GM21360 (cell line): ENCODE measurements at regions not wholly inside any gene's neighbourhood (a gene's known extent, or its start where the extent isn't known, plus 50 kb on each side); places are given as distances from the start of the nearest gene placed in this dataset.

ENCODE experiments used
- ATAC-seq: cut with Tn5 transposase; IDR thresholded peaks from one replicate; pipeline ENCODE4 v1.9.1; 2021; ENCODE audit warnings: mild to moderate bottlenecking, moderate library complexity; ENCODE audit not compliant: unreplicated experiment

DNA sequence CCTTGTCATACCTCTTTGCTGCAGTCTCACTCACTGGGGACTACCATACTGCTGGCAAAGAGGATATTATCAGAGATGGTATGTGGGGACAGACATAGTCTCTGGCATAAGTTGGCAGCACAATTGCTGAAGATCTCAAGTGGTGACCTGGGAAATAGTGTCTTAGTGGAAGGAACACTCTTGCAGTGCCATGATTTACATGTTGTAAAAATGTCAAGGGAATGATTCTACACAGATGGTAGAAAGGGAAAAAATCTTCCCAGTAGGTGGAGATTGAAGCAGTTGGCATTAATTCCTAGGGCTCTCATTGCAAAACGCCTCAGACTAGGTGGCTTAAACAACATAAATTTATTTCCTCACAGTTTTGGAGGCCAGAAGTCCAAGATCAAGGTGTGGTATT, 662.2 kb downstream of the DHX35 start:
- ATAC-seq, result no peak

DNA sequence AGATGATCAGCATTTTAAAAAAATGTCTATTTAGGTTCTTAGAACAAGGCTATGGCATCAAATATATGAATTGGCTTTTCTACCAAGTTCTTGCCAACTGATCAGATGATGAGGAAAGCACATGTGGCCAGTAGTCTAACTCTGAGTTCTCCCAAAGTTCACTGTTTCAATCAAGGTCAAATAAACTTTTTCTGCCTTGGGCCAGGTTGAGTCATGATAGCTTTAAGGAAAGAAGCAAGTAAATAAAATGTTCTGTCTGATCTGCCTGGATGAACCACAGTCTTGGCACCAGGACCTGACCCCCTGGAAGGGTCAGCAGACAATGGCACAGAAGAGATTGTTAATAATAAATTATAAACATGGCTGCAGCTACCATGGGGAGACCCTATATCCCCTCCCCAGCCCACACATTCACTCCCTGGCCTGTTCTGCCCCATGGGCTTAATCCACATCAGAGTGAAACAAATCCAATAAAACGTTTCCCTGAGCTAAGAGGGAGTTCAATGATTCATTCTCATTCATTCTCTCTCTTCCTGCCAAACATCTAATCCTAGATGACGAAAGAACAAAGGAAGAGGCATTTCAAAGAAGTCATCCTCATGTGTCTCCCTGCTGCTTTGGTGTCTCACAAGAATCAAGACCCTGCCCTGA, 661.6 kb downstream of the DHX35 start:
- no peak for ATAC-seq

DNA sequence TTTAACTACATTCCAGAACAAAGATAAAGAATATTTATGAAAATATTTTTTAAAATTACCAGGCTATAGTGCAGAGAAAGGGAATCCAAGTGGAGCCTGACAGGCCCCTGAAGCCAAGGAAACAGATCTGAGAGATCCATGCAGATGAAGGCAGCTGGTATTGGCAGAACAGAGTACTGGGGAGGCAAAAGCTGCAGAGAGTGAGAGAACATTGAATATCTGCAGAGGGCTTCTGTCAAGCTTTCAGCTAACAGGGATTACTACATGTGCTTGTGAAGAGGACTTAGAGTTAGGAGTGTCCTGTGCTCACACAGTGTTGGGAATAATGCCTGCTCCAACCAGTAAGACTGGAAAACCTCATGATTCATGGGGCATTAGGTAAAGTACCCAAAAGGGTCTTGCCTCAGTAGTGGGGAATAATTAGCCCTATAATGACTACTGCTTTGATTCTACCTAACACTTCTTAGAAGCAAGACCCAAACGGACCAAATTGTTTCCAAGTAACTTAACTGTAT, 657.2 kb downstream of the DHX35 start:
- no peak for ATAC-seq

DNA sequence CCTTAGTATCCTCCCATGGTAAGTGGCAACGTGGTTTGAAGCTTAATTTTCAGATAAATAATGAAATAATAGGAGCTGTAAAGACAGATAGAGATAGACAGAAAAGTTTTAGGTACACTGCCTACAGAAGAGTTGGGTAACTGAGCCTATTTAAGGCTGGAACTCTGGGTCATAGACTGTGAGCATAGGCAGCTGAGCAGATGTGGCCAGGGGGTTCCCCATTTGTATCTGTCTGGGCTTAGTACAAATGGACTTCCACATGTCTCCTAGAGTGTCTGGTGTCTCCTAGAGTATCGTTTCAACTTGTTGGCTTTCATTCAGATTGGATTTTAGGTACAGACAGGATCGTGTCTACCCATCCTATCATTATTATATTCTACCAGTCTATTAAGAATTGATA, 649.8 kb downstream of the DHX35 start:
- no peak for ATAC-seq

DNA sequence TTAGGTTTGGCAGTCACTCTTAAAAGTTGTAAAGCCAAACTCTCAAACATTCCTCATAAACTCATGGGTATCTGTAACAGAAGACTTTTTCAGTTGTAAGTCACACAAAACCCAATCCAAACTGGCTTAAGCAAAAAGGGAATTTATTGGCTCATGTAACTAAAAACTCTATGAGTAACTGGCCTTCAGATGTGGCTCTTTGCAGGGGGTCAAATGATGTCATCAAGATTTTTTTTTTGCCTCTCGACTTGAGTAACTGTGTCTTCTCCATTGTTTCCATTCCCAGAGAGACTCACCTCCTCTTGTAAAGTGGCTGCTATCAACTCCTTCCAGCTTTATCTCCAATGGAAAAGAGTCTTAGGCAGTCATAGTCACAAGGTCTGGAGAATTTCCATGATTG, 645.0 kb downstream of the DHX35 start:
- no peak for ATAC-seq

DNA sequence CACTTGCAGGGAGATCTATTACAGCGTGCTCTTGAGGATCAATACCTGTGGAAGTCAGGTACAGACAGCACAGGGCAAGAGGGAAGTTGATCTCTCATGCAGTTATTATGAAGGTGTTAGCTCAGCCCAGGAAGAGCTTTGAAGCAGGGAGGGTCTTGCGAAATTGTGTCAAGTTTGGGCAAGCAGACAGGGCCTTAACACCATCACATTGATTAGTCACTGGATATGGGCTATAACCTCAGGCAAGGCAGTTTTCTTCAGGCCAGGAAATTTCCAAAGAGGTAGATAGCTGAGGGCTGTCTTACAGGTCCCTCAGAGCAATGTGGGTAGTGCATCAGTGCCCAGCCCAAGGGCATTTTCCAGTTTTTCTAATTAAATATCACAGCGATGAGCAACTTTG, 643.8 kb downstream of the DHX35 start:
- ATAC-seq, result no peak

DNA sequence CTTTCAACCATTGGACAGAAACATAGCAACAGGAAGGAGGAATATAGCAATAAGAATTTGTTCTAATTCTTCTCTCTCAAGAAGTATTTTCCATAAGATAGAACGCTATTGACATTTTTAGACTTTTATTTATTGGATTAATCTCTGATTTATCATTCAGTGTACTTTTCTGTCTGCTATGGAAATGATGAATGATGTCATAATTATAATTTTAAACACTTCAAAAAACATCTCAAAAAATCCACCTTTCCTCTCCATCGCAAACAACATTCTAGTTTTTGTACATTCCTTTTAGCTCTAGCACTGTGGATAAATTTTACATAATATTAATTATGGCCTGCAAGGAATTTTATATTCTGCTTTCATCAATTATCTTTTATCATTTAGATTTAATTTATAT, 643.2 kb downstream of the DHX35 start:
- ATAC-seq, result no peak

DNA sequence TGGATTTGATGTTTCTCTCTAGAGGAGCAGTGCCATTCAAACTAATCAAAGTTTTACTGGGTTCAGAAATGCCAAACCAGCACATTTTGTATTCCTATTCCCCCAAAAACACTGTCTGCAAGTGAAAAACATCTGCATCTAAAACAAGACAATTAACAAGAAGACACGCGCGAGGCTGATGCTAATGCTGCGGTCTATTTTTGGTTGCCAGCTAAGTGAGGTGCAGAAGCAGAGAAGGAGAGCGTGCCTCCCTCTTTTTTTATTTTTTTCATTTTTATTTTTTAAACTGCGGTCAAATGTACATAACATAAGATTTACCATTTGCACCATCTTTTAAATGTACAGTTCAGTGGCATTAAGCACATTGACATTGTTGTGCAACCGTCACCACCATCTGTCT, 641.1 kb downstream of the DHX35 start:
- no peak for ATAC-seq

DNA sequence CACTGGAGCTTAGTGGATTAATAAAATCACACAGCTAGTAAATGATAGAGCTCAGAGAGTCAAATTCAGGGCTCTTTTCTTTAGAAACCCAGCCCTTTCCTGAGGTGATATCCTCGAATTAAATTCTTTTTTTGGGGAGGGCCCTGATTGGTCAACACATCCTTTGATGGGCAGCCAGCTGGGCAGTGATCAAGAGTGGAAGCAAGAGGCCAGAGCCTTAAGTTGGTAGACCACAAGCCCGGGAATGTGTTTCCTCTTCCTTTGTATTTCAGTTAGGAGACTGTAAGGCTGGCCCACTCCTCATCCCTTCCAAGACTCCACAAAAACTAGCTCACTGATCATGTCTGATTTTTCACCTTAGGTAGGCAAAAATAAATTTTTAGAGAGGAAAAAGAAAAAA, 640.5 kb downstream of the DHX35 start:
- ATAC-seq, result no peak

DNA sequence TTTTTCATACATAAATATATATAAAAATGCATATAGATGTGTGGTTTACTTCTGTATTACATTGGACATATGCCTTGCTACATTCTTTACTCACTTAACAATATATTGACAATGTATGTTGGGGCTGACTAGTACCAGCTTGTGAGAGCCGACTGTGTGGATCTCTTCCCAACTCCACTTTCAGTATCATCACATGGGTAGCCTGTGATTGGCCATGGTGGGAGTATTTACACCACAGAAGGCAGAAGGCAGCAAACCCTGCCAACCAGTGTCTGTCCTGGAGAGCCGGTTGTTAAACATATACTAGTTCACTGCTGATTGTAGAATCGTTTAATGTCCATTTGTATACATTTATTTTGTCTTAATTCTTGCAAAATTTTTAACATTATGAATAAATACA, 638.7 kb downstream of the DHX35 start:
- no peak for ATAC-seq

DNA sequence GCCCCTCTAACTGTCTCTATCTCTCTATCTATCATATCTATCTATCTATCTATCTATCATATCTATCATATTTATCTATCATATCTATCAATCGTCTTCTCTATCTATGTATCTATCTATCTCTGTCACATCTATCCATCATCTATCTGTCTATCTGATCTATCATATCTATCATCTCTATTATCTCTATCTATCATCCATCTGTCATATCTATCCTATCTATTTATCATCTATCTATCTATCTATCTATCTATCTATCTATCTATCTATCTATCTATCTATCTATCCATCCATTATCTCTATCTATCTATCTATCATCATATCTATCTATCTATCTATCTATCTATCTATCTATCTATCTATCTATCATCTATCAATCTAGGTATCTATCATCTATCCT, 638.0 kb downstream of the DHX35 start:
- no peak for ATAC-seq

DNA sequence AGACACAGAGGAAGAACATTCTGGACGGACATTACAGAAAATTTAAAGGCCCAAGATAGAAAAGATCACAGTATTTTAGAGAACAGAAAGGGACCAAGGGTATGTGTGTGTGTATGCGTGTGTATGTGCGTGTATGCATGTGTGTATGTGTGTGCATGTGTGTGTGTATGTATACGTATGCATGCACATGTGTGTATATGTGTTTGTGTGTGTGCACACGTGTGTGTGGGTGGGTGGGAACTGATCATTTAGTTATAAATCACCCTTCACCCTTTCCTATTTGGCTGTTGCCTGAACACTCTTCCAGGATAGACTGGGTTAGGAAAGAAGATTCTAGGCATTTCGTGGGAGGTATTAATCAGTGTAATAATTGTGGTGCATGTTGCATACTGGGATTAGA, 634.4 kb downstream of the DHX35 start:
- ATAC-seq, result no peak

DNA sequence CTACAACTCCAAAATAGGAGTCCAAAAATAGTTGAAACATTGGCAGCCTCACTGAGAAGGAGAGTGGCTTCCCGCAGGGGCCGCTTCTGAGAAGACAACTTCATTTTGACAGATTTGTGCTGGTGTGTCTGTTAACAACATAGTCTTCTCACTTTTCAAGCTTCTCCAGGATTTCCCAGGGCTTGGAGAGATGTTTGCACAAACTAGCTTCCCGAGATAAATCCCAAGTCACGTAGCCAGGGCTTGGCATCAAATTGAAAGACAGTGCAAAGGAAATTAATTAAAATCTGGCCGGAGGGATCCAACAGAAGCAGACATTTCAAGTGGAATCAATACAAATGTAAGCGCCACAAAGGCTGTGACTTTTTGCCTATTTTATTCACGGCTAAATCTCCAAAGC, 630.2 kb downstream of the DHX35 start:
- ATAC-seq, result no peak

DNA sequence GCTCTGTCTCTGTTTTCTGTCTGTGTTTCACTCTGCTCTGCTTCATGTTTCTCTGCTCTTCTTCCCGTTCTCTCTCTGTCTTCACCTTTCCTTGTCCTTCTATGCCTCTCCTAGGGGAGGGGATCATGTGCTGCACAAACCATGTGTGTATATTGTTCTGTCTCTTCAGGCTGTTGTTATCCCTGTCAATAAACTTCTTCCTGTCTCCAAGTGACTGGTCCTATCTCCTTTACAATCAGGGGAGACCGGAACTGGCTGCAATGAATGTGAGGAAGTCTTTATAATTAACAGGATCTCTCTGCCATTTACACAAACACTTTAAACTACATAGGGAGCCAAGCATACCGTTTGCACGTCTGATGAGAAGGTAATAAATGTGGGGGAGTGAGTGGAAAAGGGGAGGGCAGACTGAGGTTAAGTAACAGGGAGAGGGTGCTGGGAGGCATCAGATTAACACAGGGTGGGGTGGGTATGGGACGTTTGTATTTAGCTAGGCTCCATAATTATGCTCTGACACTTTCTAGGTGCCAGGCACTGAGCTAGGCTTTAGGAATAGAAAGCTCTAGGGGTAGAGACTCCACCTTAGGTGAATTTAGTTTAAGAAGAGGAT, 626.1 kb downstream of the DHX35 start:
- no peak for ATAC-seq

DNA sequence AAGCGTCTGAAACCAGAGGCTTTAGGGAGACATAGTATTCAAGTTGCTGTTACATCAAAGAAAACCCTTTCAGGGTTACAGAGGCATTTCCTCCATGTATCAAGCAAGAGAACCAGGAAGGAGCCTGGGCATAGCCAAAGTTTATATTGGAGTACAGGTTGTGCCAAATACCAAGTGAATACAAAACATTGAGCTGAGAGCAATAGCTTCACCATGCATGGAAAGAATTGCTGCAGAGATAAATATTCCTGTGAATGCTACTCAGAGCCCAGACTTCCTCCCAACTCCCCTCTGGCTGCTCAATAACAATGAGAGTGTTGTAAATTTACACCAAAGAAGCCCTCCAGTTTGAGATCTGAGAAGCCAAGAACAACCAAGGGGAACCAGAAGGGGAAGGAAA, 618.9 kb downstream of the DHX35 start:
- no peak for ATAC-seq

DNA sequence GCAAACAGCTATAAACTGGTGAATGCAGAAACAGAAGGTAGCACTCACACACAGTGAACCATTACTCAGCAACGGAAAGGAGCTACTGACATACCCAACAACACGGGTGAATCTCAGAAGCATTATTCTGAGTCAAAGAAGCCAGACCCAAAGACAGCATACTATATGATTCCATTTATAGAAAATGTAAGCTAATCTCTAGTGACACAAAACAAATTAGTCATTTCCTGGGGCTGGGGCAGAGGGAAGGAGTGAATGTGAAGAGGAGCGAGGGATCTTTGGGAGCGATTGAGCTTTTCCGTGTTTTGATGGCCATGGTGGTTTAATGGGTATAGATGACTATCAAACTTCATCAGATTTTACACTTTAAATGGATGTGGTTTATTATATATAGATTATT, 614.6 kb downstream of the DHX35 start:
- no peak for ATAC-seq

DNA sequence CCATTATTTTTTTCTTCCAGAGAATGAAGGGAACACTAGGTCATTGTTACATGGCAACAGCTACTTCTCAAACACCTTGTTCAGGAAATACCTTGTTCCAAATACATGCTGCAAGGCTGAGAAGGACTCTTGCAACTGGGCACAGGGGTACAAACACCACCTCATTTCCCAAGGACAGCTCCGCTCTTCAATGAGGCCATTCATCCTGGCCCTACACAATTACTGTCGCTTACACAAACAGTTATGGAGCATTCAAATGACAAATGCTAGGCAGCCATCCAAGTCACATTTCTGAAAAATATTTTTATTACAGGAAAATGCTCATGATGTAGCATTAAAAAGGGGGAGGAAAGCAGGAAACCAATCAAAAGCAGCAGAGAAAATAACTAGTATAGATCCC, 611.9 kb downstream of the DHX35 start:
- ATAC-seq, result no peak

DNA sequence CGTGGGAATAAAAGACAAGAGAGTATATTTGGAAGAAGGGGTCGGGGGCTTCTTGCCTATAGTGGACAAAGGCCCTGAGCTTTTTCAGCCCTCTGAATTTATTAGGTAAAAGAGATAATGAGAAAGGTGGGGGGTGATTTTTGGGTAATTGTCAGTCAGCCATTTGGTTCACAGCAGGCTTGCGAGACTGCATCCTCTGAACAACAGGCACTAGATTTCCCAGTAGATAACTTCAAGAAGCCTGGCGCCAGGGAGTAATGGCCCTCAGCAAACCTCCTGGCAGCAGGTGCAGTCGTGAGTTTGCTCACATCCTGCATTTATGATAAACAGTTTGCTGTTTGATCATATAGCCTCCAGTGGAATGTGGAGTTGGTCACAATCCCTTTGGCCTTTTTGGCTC, 609.0 kb downstream of the DHX35 start:
- ATAC-seq, result no peak

DNA sequence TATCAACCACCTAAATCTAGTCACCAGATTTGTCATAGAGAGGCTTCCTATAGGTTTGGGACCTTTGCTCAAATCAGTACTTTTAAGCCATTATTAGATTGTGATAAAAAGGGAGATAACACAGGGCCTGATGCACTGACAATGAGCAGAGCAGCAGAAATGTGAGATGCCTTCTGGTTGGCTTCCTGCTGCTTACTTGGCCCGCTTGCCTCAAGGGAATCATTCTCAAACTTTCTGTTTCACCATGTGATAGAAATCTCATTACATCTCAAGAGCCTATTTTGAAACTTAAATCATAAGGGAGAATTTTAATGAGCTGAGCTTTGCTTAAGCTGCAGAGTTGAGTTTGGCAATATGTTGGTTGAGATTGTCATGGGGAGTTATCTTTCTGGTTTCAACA, 606.0 kb downstream of the DHX35 start:
- ATAC-seq, result peak; percentile 81

DNA sequence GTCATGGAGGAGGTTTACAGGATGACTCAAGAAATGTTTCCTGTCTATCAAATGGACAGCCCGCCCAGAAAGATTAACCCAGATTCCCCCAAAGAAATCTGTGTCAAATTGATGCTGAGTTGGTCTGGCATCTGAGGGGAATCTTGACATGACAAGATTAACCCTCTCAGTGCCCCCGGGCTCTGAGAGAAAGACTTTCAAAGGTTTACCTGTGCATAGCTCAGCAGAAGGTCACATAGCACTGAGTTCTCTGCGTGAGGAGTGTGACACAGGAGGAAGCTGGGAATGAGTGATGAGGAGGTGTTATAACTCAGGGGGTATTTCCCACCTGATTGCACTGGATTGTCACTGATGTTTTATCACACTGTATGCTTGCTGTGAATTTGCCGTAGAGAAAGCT, 601.2 kb downstream of the DHX35 start:
- no peak for ATAC-seq

DNA sequence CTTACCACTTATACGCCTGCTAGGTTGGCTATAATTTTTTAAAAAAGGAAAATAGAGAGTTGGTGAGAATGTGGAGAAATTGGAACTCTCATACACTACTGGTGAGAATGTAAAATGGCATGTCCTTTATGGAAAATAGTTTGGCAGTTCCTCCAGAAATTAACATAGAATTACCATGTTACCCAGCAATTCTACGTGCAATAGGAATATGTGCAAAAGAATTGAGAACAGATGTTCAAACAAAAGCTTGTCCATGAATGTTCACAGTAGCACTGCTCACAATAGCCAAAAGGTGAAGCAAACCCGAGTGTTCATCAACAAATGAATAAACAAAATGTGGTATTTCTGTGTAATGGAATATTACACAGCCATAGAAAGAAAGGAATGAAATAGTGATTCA, 592.2 kb downstream of the DHX35 start:
- ATAC-seq, result no peak

DNA sequence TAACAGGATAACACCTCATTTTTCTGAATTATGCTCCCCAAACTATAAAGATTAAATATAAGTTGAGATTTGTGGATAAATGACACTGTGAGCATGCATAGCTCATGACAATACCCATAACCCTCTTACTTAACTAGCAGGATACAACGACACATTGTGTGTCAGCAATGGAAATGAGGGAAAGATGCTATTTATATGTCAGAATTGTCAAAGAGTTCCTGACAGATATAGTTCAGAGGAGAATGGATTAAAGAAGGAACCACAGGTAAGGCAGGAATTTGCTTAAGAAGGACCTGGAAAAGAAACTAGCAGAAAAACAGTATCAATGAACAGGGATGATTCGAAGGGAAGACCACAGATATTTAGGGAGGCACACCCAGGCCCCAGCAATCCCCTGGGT, 591.0 kb downstream of the DHX35 start:
- ATAC-seq, result no peak

DNA sequence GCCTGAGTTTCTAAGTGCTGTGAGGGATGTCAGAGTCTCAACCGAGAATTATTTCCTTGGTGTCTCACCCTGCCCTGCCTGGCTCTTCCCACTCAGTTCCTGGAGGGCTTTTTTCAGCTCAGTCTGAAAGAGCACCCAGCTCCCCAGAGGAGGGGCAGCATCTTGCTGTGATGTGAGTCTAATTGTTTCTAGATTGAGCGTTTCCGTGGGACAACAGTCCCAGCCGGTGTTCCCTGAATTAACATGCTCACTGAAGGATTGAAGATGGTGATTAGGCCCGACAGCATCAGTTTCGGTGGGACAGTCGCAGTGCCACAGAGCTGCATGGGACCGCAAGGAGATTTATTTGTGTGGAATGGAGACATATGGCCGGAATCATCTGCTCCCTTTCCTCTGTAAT, 587.6 kb downstream of the DHX35 start:
- no peak for ATAC-seq
